ENCODE measurements at regions not wholly inside any gene's neighbourhood (a gene's known extent, or its start where the extent isn't known, plus 50 kb on each side); places are given as distances from the start of the nearest gene placed in this dataset.

DNA sequence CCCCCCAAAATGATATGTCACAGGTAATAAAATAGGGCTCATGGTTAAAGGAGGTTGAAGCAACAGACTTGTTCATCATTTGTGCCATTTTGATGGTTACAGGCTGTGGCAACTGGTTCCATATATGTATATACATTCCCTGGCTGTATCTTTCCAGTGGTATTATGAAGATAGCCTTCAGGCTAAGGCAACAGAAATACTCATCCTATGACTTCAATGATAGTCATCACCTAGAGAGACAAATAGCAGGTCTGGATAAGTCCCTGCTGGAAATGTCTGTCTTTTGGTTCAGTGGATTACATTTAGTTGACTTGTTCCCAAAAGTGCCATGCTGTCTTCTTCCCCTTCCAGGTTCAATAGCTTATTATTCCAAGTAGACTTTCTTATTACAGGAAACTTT is 997.4 kb downstream of the FLRT2 start:
- no peak for DNase-seq (ENCODE audit: low spot score, unreplicated experiment)
- peaks cover 6% of the 10 kb centered on the region for H3K9me3 Mint-ChIP-seq (ENCODE audit: low read depth)
- H3K4me3 Mint-ChIP-seq (ENCODE audit: low read depth) = no peak overlapping the region
- H3K27ac Mint-ChIP-seq = no peak overlapping the region
- peaks cover 1% of the 10 kb centered on the region for H3K36me3 Mint-ChIP-seq (ENCODE audit: insufficient read depth)
- TF ChIP-seq, protein P1, sequence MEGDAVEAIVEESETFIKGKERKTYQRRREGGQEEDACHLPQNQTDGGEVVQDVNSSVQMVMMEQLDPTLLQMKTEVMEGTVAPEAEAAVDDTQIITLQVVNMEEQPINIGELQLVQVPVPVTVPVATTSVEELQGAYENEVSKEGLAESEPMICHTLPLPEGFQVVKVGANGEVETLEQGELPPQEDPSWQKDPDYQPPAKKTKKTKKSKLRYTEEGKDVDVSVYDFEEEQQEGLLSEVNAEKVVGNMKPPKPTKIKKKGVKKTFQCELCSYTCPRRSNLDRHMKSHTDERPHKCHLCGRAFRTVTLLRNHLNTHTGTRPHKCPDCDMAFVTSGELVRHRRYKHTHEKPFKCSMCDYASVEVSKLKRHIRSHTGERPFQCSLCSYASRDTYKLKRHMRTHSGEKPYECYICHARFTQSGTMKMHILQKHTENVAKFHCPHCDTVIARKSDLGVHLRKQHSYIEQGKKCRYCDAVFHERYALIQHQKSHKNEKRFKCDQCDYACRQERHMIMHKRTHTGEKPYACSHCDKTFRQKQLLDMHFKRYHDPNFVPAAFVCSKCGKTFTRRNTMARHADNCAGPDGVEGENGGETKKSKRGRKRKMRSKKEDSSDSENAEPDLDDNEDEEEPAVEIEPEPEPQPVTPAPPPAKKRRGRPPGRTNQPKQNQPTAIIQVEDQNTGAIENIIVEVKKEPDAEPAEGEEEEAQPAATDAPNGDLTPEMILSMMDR (IDR thresholded peaks at IDR 0.05; ENCODE audit: unreplicated experiment) = no peak
- peaks cover 2% of the 10 kb centered on the region for H3K4me1 Mint-ChIP-seq (ENCODE audit: low read depth)
- H3K27me3 Mint-ChIP-seq = no peaks in the 10 kb centered on the region

DNA sequence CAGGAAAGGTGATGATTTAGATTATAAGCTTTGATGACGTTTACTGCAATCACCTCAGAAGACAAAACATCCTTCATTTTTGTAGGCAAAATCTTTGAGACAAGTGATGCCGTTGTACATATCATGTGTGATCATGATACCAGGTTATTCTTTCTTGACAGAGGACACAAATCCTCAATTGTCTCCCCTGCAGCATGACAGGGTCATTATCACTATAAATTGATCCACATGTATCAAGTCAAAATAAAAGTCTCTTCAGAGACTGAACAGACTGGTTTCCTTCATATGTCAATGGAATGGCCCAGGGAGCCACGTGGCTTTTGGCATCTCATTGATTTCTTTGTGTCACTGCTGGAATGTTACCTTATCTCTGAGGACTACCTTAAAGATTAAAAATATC is 995.7 kb downstream of the FLRT2 start:
- no peak overlapping the region for H3K4me3 Mint-ChIP-seq (ENCODE audit: low read depth)
- TF ChIP-seq, protein P1 (IDR thresholded peaks at IDR 0.05; ENCODE audit: unreplicated experiment) = no peak
- H3K27me3 Mint-ChIP-seq = no peaks in the 10 kb centered on the region
- peaks cover 13% of the 10 kb centered on the region for H3K4me1 Mint-ChIP-seq (ENCODE audit: low read depth)
- H3K36me3 Mint-ChIP-seq (ENCODE audit: insufficient read depth) = peaks cover 1% of the 10 kb centered on the region
- H3K9me3 Mint-ChIP-seq (ENCODE audit: low read depth) = peaks cover 6% of the 10 kb centered on the region
- DNase-seq (ENCODE audit: low spot score, unreplicated experiment) = no peak
- no peak overlapping the region for H3K27ac Mint-ChIP-seq

DNA sequence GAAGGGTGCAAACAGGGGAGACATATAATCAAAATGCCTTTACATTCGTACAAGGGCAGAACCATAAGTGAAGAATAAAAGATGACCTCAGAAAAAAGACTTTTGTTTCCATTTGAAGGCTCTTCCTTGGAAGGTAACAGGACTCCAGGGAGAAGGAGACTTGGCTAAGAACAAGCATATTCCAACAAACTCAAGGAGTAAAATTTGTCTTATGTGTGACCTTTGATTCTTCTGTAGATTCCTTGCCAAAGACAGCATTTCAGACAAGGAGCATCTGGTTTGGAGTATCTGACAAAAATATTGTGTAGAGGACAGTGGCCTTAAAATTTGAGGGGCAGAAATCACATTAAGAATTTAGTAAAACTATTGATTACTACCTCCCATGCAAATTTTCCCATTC is 991.9 kb downstream of the FLRT2 start:
- TF ChIP-seq, protein P1 (IDR thresholded peaks at IDR 0.05; ENCODE audit: unreplicated experiment) = no peak
- Mint-ChIP-seq H3K9me3 (ENCODE audit: low read depth) (peaks cover 3% of the 10 kb centered on the region), H3K36me3 (ENCODE audit: insufficient read depth) (peaks cover 1% of the 10 kb centered on the region), H3K27me3 (no peaks in the 10 kb centered on the region), H3K4me3 (ENCODE audit: low read depth) (no peak overlapping the region), H3K4me1 (ENCODE audit: low read depth) (peaks cover 19% of the 10 kb centered on the region), H3K27ac (peak overlapping the region; percentile 19)
- DNase-seq (ENCODE audit: low spot score, unreplicated experiment) = no peak

DNA sequence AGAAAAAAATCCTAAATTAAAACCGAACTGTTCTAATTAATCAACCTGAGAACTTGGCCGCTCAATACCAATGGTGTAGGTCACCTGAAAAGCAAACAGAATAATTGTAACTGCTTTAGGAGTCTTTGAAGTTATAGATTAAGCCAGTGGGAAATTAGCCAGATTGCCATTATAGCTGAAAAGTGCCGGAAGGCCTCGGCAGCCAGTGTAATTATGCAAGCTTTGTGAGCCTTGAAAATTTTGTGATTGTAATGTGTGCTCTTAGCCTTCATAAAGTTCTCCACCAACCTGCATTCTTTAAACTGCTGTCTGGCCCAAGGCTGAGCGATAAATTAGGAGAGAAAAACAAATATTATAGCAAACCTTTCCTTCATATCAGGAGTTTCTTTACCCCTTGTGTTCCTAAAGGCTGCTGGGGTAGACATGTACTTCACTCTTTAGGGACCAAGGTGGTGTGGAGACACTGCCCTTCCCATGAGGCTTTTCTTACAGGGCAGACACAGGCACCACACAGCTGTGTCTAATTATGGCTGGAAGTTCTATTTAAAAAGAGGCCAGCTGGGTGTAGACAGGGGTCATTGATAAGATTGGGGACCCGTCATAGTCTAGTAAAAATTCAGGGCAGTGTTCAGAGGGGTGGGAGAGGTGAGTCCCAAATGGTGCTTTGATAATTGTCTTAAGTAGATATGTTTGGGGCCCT is 991.2 kb downstream of the FLRT2 start:
- Mint-ChIP-seq H3K4me3 (ENCODE audit: low read depth) (no peak overlapping the region), H3K27ac (peak overlapping the region; percentile 19), H3K27me3 (no peaks in the 10 kb centered on the region), H3K36me3 (ENCODE audit: insufficient read depth) (peaks cover 1% of the 10 kb centered on the region), H3K4me1 (ENCODE audit: low read depth) (peaks cover 19% of the 10 kb centered on the region), H3K9me3 (ENCODE audit: low read depth) (peaks cover 3% of the 10 kb centered on the region)
- TF ChIP-seq, protein P1 (IDR thresholded peaks at IDR 0.05; ENCODE audit: unreplicated experiment) = no peak
- DNase-seq (ENCODE audit: low spot score, unreplicated experiment) = no peak

DNA sequence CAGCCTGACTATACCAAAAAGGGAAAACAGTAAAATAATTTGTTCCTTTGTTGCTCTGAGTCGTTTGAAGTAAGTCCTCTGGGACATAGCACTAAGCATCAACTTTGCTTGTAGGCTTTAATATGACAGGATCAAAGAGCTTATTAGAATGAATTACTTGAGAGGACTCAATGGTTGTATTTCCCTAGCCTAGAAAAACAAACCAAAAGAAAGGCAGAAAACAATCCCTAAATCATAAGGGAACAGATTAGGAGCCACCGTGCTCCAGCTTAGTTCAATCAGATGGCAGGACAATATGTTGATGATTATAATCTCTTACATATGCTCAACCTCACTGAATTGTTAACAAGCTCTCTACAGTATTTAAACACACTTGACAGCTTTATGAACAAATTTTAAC is 988.4 kb downstream of the FLRT2 start:
- no peak overlapping the region for H3K27ac Mint-ChIP-seq
- TF ChIP-seq, protein P1 (IDR thresholded peaks at IDR 0.05; ENCODE audit: unreplicated experiment) = no peak
- no peak for DNase-seq (ENCODE audit: low spot score, unreplicated experiment)
- H3K9me3 Mint-ChIP-seq (ENCODE audit: low read depth) = peaks cover 6% of the 10 kb centered on the region
- no peaks in the 10 kb centered on the region for H3K27me3 Mint-ChIP-seq
- peaks cover 26% of the 10 kb centered on the region for H3K4me1 Mint-ChIP-seq (ENCODE audit: low read depth)
- H3K4me3 Mint-ChIP-seq (ENCODE audit: low read depth) = no peak overlapping the region
- no peaks in the 10 kb centered on the region for H3K36me3 Mint-ChIP-seq (ENCODE audit: insufficient read depth)
